ENCODE measurements at regions not wholly inside any gene's neighbourhood (a gene's known extent, or its start where the extent isn't known, plus 50 kb on each side); places are given as distances from the start of the nearest gene placed in this dataset.
"Not testable (repeated sequence)": the region's sequence is repeated elsewhere in the genome, so short reads cannot be mapped to it uniquely, and the experiment has no call there.

DNA sequence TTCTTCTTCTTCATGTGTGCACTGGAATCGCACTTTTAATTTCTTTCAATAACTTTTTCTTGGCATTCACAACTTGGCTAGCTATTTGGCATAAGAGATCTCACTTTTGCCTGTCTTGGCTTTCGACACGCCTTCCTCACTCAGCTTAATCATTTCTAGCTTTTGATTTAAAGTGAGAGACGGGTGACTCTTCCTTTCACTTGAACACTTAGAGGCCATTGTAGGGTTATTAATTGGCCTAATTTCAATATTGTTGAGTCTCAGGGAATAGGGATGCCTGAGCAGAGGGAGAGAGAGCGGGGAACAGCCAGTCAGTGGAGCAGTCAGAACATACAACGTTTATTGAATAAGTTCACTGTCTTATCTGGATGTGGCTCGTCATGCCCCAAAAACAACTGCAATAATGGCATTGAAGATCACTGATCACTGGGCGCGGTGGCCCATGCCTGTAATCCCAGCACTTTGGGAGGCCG is 200.3 kb downstream of the SEC14L1 start:
- no peak for DNase-seq (ENCODE audit: low read depth)

DNA sequence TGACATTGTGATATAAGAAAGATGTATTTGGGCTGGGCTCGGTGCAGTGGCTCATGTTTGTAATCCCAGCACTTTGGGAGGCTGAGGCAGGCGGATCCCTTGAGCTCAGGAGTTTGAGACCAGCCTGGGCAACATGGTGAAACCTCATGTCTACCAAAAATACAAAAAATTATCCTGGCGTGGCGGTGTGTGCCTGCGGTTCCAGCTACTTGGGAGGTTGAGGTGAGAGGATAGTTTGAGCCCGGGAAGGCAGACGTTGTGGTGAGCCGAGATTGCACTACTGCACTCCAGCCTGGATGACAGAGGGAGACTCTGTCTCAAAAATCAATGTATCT is 201.9 kb downstream of the SEC14L1 start:
- DNase-seq (ENCODE audit: low read depth): not testable (repeated sequence)

DNA sequence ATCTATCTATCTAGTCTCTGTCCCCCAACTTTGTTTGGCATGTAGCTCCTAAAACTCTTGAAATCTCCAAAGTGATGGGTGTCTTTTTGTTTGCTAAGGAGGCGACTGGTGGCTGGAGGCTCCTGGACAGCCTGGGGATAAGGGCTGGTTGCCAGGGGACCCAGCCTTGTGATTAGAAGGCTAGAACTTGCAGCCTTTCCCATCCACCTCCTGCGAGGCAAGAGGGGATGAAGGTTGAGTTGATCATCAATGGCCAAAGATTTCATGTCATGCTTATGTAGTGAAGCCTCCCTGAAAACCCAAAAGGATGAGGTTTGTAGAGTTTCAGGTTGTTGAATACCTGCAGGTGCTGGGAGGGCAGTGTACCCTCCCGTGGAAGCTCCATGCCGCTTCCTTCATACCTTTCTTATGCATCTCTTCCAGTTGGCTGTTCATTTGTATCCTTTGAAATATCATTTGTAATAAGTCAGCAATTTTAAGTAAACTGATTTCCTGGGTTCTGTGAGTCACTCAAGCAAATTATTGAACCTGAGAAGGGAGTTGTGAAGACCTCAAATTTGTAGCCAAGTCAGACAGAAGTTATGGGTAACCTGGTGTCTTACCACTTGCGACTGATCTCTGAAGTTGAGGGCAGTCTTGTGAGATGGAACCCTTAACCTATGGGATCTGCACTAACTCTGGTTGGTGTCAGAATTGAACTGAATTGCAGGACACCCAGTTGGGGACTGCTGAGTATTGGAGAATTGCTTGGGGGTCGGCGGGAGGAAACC is 202.4 kb downstream of the SEC14L1 start:
- DNase-seq (ENCODE audit: low read depth): no peak

DNA sequence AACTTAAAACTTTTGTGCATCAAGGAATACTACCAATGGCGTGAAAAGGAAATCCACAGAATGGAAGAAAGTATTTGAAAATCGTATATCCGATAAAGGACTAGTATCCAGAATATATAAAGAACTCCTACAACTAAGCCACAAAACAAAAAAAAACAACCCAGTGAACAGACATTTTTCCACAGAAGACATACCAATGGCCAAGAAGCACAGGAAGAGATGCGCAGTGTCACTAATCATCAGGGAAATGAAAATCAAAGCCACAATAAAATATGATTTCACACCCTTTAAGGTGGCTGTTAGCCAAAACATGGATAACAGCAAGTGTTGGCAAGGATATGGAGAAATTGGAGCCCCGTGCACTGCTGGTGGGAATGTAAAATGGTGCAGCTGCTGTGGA is 203.3 kb downstream of the SEC14L1 start:
- DNase-seq (ENCODE audit: low read depth): no peak

DNA sequence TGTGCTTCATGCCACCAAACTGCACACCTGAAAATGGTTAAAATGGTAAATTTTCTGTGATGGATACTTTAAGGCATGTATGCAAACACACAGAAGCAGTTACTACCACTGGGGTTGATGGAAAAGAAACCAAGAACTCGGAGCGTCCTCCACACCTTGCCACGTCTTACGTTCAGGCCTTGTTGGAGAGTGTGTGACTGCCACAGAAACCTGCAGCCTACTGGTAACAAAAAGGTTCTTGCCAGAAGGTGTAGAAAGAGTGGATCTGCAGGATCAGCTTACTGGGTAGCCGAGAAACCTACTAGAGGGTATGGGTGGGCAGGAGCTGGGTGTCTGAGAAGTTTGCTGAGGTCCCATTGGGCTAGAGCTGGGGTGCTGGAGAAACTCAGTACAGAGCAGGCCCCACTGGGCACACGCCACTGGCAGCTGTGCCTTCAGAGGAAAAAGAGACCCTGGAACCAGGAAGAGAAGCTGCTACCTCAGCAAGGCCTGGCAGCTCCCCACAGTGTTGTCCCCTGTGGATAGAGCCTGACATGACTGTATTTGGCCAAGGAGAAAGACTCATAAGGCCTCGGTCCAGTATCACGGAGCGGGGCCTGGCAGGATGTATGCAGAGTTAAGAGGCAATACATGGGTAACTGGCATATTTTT is 204.6 kb downstream of the SEC14L1 start:
- DNase-seq (ENCODE audit: low read depth): no peak

DNA sequence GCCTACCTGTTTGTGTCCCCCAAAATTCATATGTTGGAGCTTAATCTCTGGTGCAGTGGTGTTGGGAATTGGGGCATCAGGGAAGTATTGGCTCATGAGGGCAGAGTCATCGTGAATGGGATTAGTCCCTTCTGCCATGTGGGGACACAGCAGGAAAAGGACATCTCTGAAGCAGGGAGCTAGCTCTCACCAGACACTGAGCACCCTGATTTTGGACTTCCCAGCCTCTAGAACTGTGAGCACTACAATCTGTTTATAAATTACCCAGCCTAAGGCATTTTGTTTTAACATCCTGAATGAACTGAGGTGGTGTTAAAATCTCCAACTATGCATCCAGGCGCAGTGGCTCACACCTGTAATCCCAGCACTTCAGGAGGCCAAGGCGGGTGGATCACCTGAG is 206.0 kb downstream of the SEC14L1 start:
- DNase-seq (ENCODE audit: low read depth): no peak

DNA sequence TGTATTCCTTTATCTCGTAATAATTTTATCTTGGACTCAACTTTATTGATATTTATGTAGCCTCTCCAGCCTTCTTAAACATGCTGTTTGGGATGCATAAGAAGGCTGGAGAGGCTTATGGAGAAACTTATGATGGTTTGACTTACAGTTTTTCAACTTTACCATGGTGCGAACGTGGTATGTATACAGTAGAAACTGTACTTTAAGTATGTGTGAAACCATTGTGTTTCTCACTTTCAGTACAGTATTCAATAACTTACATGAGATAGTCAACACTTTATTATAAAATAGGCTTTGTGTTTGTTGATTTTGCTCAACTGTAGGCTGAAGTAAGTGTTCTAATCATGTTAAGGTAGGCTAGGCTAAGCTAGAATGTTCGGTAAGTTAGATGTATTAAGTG is 206.8 kb downstream of the SEC14L1 start:
- no peak for DNase-seq (ENCODE audit: low read depth)

DNA sequence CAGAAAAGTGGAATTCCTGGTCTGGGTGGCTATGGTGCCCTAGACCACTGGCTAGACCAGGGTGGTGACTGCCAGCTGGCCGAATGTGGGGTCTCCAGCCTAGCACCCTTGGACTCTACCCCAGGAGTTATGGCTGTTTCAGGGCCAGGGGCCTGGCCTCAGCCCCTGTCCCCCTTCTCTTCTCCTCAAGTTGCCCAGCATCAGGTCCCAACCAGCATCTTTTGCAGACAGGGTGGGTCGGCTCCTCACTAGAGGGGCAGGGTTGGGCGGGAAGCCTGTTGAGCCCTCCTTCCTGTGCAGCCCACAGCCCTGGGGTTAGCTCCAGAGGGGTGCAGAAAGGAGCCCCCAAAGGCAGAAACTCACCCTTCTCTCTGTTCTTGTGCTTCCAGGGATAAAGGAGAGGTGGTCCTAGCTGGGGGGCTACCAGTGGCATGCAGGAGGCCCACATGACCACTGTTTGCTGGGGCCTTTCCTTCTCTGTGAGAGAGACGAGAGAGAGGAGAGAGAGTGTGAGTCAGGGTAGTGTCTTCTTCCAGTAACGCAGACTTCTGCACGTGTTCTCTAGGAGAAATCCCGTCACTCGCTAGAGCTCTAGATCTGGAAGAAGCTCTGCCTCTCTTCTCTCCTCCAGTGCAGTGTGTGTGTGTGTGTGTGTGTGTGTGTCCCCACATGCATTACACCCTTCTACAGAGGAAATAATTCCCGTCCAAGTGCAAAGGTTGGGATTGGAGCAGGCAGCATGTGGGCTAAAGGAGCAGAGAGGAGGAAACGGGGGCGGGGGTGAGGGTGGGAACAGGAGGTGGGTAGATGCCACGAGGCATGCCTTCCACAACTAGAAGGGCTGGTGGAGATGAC is 209.4 kb downstream of the SEC14L1 start:
- no peak for DNase-seq (ENCODE audit: low read depth)

DNA sequence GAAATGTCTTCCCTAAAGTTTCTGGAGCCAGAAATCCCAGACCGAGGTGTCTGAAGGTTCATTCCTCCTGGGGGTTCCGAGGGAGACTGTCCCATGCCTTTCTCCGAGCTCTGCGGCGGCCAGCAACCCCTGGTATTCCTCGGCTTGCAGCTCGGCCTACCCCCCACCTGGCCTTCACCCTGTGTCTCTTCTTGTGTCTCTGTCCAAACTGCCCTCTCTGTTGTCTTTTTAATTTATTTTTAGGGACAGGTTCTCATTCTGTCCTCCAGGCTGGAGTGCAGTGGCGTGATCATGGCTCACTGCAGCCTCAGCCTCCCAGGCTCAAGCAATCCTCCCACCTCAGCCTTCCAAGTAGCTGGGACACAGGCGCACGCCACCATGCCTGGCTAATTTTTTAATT is 211.7 kb downstream of the SEC14L1 start:
- DNase-seq (ENCODE audit: low read depth): no peak

DNA sequence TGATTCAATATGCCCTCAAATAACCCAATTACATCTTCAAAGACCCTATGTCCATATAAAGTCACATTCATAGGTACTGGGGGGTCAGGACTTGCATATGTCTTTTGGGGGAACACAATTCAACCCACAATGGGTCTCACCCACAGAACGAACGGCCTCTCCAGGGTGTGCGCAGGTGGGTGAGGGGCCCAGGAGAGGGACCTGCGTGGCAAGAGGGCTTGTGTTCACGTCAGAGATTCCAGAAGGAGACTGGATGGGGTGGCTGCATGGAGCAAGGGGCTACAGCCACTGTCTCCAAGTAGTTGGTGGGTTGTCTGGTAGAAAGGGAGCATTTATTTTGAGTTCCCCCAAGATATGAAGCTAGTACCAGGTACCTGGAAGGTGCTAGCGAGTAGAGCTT is 212.2 kb downstream of the SEC14L1 start:
- no peak for DNase-seq (ENCODE audit: low read depth)

DNA sequence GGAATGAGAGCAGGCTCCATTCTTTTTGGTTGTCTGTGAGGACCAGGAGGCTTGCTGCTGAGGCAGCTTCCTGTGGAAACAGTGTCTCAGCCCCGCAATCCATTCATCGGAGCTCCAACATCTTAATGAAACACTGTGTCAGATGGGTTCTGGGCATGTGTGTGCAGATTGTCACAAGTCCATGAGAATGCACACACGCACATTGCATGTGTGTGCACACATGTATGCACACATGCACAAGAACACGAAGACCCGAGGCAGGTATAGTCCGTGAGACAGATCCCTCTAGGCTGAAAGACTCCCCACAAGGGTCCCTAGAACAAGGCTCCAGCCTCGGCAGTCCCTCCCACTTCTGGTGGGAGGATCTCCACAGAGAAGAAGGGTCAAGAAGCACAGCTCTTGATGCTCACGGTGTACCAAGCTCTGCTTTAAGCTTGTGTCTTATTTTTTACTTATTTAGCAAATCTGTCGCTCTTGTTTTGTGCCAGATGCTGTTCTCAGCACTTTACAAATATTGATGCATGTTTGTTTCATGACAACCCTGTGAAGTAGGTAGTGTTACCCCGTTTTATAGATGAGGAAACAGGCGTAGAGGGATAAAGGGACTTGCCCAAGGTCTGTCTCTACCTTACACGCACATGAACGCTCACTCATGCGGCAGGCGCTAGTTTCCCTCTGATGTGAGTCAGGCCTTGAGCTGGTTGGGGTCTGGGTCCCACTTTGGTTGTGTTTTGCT is 213.1 kb downstream of the SEC14L1 start:
- no peak for DNase-seq (ENCODE audit: low read depth)

DNA sequence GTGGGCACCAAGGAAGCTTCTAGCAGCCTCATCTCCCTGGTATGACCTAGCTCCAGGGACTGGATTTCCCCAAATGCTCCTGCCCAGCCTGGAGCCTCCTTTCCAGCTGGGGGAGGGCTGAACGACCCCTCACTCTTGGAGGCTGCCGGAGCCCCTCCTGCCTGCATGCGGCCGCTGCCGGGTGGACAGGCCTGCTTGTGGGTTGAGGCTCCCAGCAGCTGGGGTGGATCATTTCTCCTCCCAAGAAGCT is 213.6 kb downstream of the SEC14L1 start:
- DNase-seq (ENCODE audit: low read depth): no peak

DNA sequence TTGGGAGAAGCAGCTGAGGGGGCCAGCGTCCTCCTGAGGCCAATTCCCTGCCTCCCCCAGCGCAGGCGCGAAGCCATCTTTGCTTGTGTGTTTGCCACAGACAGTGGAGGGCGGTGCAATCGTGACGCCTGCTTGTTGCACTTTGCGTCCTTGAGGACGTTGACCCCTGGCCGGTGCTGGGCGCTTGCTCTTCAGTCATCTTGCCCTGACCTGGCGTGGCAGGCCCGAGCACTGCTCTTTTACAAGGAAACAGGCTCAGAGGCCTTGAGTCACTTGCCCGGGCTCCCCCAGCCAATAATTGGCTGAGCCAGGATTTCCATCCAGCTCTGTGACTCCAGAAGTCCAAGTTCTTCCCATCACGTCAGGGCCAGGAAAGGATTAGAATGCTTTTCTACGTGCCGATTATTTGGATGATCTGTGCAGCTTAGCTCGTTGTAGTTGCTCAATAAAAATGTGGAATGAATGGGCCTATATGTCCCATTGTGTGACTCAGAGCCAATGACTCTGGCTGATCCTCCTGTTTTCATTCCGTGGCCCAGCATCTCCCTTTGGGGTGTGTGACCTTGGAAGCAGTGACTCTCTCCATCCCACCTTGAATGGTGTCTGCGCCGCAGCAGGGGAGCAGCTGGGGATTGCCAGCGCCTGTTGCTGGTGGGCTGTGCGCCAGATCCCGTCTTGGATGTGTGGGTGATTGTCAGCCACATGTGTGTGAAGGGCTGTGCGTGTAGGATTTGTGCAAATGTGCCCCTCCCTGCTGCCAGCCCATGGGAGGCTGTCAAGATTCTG is 214.1 kb downstream of the SEC14L1 start:
- no peak for DNase-seq (ENCODE audit: low read depth)

DNA sequence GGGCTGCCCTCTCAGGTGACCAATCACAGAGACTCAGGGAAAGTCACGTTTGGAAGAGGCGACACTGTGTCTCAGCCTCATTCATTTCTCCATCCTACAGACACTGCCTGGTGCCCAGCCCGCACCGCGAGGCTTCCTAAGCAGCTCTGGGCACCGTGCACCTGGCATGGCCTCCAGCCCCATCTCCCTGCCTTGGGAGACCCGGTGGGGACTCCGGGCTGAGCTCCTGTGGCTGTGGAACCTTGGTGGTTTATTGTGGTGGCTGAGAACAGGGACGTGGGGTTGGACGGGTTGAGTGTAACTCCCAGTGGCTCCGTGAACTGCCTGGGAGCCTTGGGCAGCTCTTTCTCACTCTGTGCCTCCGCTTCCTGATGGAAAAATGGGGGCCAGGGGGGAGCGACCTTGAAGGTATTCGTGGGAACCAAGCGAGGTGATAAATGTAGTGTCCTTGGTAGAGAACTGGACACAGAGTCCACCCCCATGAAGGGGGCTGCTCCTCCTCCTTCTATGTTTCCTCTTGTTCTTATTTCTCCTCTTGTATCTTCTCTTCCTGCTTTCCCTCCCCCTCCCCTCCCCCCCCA is 215.4 kb downstream of the SEC14L1 start:
- DNase-seq (ENCODE audit: low read depth): no peak

DNA sequence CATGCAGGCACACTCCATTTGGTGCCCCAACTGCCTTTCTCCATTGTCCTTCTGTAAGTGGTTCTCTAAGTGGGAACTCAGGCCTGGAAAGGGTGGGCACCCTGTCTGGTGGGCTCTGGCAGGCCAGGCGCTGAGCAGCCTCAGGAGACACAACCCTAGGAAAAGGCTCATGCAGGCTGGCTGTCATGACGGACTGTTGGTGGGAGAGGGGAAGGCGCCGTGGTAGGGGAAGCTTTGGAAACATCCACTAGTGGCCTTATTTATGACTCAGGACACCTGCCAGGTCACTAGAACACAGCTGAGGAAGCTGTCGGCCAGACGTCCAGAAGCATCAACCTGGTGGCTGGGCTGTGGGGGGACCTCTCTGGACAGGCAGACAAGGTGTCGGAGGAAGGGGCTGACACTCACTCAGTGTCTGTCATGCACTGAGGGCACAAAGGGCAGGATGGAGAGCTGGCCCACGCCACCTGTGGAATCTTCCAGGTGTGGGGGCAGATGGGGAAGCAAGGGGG is 216.0 kb downstream of the SEC14L1 start:
- DNase-seq (ENCODE audit: low read depth): no peak

DNA sequence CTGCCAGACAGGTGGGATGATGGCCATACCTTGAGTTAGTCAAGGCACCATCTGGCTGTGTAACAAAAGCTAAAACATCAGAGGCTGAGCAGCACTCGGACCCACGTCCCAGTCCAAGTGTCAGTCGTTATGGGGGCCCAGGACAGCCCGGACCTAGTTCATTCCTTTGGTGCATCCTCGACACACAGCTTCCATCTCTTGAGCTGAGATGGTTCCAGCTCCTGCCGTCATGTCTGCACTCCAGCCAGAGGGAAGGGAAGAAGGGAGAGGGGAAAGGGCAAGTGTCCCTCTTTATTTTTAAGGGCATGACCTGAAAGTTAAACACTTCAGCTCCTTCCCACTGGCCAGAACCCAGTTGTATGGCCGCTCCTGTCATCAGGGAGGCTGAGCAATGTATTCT is 218.0 kb downstream of the SEC14L1 start:
- no peak for DNase-seq (ENCODE audit: low read depth)

DNA sequence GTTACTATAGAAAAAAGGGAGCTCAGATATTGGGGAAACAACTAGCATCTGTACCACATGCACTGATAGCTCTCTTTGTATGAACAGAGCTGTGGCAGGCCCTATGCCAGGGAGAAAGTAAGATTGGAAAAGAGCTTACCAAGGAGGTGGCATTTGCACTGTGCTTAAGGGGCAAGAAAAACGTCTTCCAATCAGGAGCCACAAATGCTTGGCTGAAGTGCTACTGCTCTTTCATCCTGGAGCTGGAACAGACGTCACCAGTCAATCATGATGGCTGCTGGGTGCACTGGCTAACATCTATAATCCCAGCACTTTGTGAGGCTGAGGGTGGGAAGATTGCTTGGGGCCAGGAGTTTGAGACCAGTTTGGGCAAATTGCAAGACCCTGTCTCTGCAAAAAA is 218.5 kb downstream of the SEC14L1 start:
- no peak for DNase-seq (ENCODE audit: low read depth)

DNA sequence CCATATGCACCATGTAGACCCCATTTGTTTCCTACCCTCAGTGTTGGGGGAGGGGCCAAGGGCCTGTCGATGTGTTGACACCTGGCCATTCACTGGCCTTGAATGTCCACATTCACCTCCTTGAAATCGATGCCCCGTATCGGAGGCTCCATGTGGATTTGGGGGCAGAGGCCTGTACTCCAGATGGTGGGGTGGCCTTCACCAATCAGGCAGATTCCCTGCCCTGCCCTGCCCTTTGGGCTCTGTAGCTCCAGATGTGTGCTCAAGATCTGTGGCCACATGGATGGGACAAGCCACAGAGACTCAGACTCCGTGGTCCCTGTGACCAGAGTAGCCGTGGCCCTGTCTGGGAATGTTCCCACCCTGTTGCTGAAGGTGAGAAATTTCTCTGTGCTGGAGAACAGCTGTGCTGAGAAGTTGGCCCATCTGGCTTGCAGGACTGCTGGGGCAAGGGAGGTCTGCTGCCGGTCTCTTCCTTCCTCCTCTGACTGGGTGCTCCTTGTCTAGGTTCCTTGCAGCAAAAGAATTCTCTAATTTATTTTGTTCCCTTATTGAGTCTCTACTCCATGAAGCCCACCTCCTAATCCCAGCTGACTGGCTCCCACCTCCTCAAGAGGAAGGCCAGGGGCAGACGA is 221.3 kb downstream of the SEC14L1 start:
- no peak for DNase-seq (ENCODE audit: low read depth)

DNA sequence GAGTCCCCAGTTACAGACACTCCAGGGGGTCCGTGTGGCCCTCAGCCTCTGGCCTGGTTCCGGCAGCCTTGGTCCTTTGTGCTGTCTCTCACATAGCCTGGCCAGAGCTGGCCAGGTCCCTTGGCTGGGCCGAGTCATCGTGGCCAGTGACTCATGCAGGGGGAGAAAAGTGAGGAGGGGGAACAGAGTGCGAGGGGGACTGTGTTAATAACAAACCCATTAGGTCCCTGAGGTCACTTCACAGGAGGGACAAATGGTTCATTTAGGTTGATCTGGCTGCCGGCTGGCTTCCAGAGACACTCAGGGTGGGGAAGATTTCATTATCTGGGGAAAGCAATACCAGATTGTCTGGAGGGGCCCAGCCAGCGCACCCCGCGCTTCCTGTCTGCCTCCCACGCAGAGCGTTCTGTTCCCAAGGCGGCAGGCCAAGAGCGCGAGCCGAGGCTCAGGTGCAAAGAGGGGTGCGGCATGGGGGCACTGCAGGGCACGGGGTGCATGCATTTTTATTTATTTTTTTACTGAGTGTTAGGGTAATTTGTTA is 223.1 kb downstream of the SEC14L1 start:
- no peak for DNase-seq (ENCODE audit: low read depth)

DNA sequence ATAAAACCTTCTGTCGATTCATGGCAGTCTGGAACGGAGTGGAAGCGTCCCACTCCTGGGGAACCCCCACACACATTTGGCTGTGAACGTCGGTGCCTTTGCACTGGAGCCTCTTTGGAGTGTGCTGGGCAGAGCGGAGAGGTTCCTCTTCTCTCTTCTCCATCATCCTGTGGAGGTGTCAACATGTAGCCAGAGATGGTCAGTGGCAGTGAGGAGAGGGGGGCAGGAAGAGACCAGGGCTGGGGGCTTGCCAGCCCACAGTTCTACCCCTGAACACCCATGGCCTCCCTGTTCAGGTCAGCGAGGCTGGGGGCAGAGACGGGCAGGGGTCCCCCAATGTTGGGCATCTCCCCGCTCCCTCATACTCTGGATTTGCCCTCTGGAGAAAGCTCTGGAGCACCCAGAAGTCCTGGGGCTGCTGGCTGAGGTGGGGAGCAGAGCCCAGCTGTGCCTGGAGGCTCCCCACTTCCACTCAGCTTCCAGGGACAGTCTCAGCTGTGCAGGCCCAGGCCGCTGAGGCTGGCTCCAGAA is 223.7 kb downstream of the SEC14L1 start:
- no peak for DNase-seq (ENCODE audit: low read depth)

Data from activated T-cell treated with anti-CD3 and anti-CD28 coated beads for 48 hours (primary cell).